ENCODE measurements at regions not wholly inside any gene's neighbourhood (a gene's known extent, or its start where the extent isn't known, plus 50 kb on each side); places are given as distances from the start of the nearest gene placed in this dataset.

DNA sequence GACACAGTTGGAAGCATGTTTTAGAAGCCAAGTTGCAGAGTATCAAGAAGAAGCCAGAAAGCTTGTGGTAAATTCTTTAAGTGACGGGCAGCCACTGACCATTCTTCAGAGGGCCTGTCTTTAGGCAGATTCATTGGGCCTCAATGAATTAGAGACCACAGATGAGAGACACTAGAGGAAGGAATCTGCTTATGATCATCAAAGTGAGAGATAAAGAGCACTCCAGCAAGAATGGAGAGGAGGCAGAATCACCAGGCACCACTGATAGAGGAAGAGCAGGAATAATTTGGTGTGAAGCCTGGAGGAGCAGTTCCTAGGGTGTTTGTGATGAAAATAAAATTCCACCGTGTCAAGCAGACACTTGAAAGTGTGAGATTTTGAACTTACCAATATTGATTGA, 365.9 kb upstream of the SLC30A5 start:
- H3K27ac ChIP-seq, result no peak overlapping the region
- H3K4me3 ChIP-seq (ENCODE audit: low read depth, low read length), result no peak overlapping the region
- DNase-seq, result no peak
- H3K36me3 ChIP-seq (replicated peaks), result no peaks in the 10 kb centered on the region
- TF ChIP-seq, protein P1, sequence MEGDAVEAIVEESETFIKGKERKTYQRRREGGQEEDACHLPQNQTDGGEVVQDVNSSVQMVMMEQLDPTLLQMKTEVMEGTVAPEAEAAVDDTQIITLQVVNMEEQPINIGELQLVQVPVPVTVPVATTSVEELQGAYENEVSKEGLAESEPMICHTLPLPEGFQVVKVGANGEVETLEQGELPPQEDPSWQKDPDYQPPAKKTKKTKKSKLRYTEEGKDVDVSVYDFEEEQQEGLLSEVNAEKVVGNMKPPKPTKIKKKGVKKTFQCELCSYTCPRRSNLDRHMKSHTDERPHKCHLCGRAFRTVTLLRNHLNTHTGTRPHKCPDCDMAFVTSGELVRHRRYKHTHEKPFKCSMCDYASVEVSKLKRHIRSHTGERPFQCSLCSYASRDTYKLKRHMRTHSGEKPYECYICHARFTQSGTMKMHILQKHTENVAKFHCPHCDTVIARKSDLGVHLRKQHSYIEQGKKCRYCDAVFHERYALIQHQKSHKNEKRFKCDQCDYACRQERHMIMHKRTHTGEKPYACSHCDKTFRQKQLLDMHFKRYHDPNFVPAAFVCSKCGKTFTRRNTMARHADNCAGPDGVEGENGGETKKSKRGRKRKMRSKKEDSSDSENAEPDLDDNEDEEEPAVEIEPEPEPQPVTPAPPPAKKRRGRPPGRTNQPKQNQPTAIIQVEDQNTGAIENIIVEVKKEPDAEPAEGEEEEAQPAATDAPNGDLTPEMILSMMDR (IDR thresholded peaks at IDR 0.05; ENCODE audit: low read depth, low read length, missing control alignments), result no peak
- in situ Hi-C loops (cut with HindIII; ENCODE audit: low pct_ligation_motif_present, low sequenced_read_pairs), result no loop called here
- no peaks in the 10 kb centered on the region for H3K27me3 ChIP-seq (replicated peaks)

DNA sequence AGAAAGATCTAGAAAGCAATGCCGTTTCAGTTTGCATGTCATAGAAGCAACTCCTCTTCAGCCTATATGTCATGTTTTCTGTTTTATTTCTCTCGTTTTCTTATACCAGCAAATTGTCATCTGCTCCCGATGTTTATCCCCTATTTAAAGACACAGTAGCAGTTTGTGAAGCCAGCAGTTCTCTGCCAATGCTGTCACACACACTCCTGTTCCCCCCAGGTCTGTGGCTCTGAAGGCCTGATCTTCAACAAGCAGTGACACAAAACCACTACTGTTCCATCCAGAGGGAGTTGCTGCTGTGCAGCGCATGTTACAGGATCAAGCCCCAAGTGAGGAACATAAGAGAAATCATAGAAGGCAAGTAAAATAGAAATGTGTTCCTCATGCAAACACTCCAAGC, 364.1 kb upstream of the SLC30A5 start:
- DNase-seq, result no peak
- Histone ChIP-seq H3K27ac (no peak overlapping the region), H3K4me3 (ENCODE audit: low read depth, low read length) (no peak overlapping the region), H3K36me3 (replicated peaks) (no peaks in the 10 kb centered on the region), H3K27me3 (replicated peaks) (no peaks in the 10 kb centered on the region)
- TF ChIP-seq, protein P1 (IDR thresholded peaks at IDR 0.05; ENCODE audit: low read depth, low read length, missing control alignments), result no peak
- in situ Hi-C loops (cut with HindIII; ENCODE audit: low pct_ligation_motif_present, low sequenced_read_pairs), result no loop called here

GRCh38 chr5:68730220-68730978, 363.4 kb upstream of the SLC30A5 start:
- DNase-seq, result peak; percentile 88
- in situ Hi-C loops (cut with HindIII; ENCODE audit: low pct_ligation_motif_present, low sequenced_read_pairs), result no loop called here
- no peaks in the 10 kb centered on the region for H3K36me3 ChIP-seq (replicated peaks)
- no peak overlapping the region for H3K4me3 ChIP-seq (ENCODE audit: low read depth, low read length)
- TF ChIP-seq, protein P1 (IDR thresholded peaks at IDR 0.05; ENCODE audit: low read depth, low read length, missing control alignments), result no peak
- H3K27ac ChIP-seq, result no peak overlapping the region
- no peaks in the 10 kb centered on the region for H3K27me3 ChIP-seq (replicated peaks)

DNA sequence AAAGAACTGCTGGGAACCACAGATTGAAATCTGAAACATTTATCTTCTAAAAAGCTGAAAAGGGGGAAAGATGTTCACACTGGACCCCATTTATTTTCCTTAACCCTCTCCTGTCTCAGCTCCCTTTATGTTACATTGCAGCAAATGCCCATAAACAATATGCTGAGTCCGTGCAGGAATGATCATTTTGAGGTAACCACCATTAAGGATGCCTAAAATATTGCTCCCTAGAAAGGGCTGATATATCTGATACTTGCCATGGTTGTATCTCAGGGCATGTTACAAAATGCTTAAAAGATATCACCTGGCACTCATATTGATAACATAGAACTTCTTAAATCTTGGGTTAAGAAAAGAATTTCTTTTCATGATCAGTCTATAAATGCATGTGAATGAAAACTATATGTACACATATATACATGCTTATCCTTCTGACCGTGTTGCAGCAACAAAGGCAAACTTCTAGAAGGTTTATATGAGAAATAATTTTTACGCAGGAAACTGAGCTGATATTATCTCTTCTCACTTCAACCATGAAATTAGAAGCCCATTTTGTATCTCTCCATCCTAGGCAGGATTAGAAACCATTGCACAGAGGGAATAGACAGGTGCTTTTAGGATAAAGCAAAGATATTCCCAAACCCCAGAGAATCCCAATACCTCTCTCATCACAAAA, 362.7 kb upstream of the SLC30A5 start:
- Histone ChIP-seq H3K4me3 (ENCODE audit: low read depth, low read length) (no peak overlapping the region), H3K27ac (no peak overlapping the region), H3K27me3 (replicated peaks) (no peaks in the 10 kb centered on the region), H3K36me3 (replicated peaks) (no peaks in the 10 kb centered on the region)
- TF ChIP-seq, protein P1 (IDR thresholded peaks at IDR 0.05; ENCODE audit: low read depth, low read length, missing control alignments), result no peak
- no peak for DNase-seq
- in situ Hi-C loops (cut with HindIII; ENCODE audit: low pct_ligation_motif_present, low sequenced_read_pairs), result no loop called here

GRCh38 chr5:68732251-68732650, 361.6 kb upstream of the SLC30A5 start:
- no peak for DNase-seq
- no peak overlapping the region for H3K27ac ChIP-seq
- H3K27me3 ChIP-seq (replicated peaks), result no peaks in the 10 kb centered on the region
- no peaks in the 10 kb centered on the region for H3K36me3 ChIP-seq (replicated peaks)
- TF ChIP-seq, protein P1 (IDR thresholded peaks at IDR 0.05; ENCODE audit: low read depth, low read length, missing control alignments), result no peak
- no peak overlapping the region for H3K4me3 ChIP-seq (ENCODE audit: low read depth, low read length)
- in situ Hi-C loops (cut with HindIII; ENCODE audit: low pct_ligation_motif_present, low sequenced_read_pairs), result no loop called here
